ENCODE measurements at regions not wholly inside any gene's neighbourhood (a gene's known extent, or its start where the extent isn't known, plus 50 kb on each side); places are given as distances from the start of the nearest gene placed in this dataset.

GRCh38 chr19:34034318-34034846 is 137.9 kb upstream of the LSM14A start:
- TF ChIP-seq SP1 (IDR thresholded peaks at IDR 0.05) = no peak
- TF ChIP-seq CTCF (IDR thresholded peaks at IDR 0.05; ENCODE audit: low read depth, low read length, missing input control) = no peak
- no peak for TF ChIP-seq RAD21 (IDR thresholded peaks at IDR 0.05)
- TF ChIP-seq NR2F2 (IDR thresholded peaks at IDR 0.05) = no peak
- TF ChIP-seq YY1 (IDR thresholded peaks at IDR 0.05) = no peak
- no peak for TF ChIP-seq ZBTB33 (IDR thresholded peaks at IDR 0.05)
- TF ChIP-seq MAX (IDR thresholded peaks at IDR 0.05) = no peak
- no peak for TF ChIP-seq REST (IDR thresholded peaks at IDR 0.05)
- no peak for TF ChIP-seq JUND (IDR thresholded peaks at IDR 0.05)
- TF ChIP-seq ATF3 (IDR thresholded peaks at IDR 0.05) = no peak
- no peak for TF ChIP-seq TAF1 (conservative IDR thresholded peaks at IDR 0.05)

Data from liver (tissue), 3 donors.